ENCODE measurements at regions not wholly inside any gene's neighbourhood (a gene's known extent, or its start where the extent isn't known, plus 50 kb on each side); places are given as distances from the start of the nearest gene placed in this dataset.

DNA sequence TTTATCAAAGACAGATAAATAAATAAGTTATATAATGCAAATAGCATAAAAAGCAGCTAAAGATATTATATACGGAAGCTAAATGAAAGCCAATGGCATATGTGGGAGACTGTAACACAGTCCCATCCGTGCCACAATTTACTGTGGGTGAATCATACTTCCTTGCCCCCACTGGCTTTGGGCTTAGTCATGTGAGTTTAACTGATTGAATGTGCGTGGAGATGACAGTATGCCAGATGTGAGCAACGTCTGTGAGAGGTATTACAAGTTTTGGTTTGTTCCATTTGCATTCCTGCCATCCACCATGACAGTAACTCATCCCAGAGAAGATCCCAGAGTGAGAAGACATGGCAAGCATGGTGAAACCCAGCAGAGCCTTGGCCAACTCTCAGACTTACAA, 340.0 kb downstream of the SUCLA2 start:
- H3K27me3 ChIP-seq: no peaks in the 10 kb centered on the region
- 65 to 71% methylated on average over 4 of the region's 4 CpGs for WGBS, 2 donors
- peaks cover 0 to 3% (median 0%) of the 10 kb centered on the region in 11 donors for H3K9me3 ChIP-seq
- TF ChIP-seq, protein P1, sequence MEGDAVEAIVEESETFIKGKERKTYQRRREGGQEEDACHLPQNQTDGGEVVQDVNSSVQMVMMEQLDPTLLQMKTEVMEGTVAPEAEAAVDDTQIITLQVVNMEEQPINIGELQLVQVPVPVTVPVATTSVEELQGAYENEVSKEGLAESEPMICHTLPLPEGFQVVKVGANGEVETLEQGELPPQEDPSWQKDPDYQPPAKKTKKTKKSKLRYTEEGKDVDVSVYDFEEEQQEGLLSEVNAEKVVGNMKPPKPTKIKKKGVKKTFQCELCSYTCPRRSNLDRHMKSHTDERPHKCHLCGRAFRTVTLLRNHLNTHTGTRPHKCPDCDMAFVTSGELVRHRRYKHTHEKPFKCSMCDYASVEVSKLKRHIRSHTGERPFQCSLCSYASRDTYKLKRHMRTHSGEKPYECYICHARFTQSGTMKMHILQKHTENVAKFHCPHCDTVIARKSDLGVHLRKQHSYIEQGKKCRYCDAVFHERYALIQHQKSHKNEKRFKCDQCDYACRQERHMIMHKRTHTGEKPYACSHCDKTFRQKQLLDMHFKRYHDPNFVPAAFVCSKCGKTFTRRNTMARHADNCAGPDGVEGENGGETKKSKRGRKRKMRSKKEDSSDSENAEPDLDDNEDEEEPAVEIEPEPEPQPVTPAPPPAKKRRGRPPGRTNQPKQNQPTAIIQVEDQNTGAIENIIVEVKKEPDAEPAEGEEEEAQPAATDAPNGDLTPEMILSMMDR (IDR thresholded peaks at IDR 0.05): no peak
- H3K27ac ChIP-seq: no peak overlapping the region
- intact Hi-C loops (cut with DNase I): no loop called here
- H3K4me3 ChIP-seq: no peak overlapping the region
- ATAC-seq: no peak
- H3K36me3 ChIP-seq: no peaks in the 10 kb centered on the region
- no peaks in the 10 kb centered on the region for H3K4me1 ChIP-seq
- no peak for DNase-seq

DNA sequence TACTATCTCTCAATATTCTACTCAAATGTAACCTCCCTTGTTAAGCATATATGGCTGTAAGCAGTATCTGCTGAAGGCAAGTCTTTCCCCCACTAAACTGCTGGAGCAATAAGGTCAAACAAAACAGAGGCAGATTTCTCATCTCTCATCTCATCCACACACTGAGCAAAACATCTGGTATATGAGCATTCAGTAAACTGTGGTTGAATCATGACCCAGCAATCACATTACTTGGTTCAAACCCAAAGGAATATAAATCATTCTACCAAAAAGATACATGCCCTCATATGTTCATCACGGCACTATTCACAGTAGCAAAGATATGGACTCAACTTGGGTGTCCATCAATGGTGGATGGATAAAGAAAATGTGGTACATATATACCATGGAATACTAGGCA, 344.4 kb downstream of the SUCLA2 start:
- no peak overlapping the region for H3K4me3 ChIP-seq
- H3K36me3 ChIP-seq: no peaks in the 10 kb centered on the region
- 66 to 86% methylated on average over 1 of the region's 1 CpG for WGBS, 2 donors
- no peaks in the 10 kb centered on the region for H3K4me1 ChIP-seq
- intact Hi-C loops (cut with DNase I): no loop called here
- TF ChIP-seq, protein P1 (IDR thresholded peaks at IDR 0.05): no peak
- DNase-seq (no peak), ATAC-seq (no peak)
- peaks cover 0 to 4% (median 0%) of the 10 kb centered on the region in 7 donors for H3K27me3 ChIP-seq
- H3K27ac ChIP-seq: no peak overlapping the region
- peaks cover 0 to 4% (median 0%) of the 10 kb centered on the region in 11 donors for H3K9me3 ChIP-seq

DNA sequence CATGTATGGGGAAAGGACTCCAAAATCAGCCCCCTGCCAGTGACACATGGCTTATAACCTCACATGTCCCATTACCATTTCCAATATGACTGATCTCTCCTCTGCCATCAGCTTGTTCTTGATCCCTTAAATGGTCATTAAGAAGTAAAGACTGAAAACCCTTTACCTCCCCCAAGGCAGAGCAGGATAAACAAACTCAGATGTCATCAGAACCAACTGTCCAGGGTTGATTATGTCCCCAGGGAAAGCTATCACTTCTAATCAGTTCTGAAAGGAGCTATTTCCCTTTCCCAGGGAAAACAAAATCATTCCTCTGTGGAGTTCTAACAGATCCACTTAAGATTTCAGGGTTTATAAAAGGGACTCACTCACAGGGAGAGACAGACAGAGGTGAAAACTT, 350.9 kb downstream of the SUCLA2 start:
- Histone ChIP-seq H3K36me3 (no peaks in the 10 kb centered on the region), H3K9me3 (peaks cover 0 to 2% (median 0%) of the 10 kb centered on the region in 11 donors), H3K4me3 (no peak overlapping the region), H3K27me3 (no peaks in the 10 kb centered on the region), H3K4me1 (no peaks in the 10 kb centered on the region), H3K27ac (no peak overlapping the region)
- intact Hi-C loops (cut with DNase I): no loop called here
- ATAC-seq: no peak
- TF ChIP-seq, protein P1 (IDR thresholded peaks at IDR 0.05): no peak
- no peak for DNase-seq

DNA sequence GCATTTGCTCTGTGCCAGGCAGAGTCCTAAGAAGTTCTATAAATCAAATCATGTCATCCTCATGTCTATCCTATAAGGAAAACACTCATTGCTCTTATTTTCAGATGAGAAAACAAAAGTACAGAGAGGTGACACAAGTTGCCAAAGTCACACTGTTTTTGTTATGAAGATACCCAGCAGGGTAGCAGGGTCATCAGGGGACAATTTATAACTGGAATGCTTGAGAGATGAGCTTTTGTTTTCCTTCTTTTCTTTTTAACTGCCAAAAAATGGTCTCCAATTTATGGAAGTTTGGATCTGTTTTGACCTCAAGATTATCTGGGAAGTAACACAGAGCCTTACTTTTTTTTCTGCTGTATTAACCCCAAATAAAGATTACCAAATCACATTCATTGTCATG, 354.1 kb downstream of the SUCLA2 start:
- intact Hi-C loops (cut with DNase I): no loop called here
- H3K36me3 ChIP-seq: no peaks in the 10 kb centered on the region
- no peak overlapping the region for H3K27ac ChIP-seq
- ATAC-seq (no peak), DNase-seq (no peak)
- no peaks in the 10 kb centered on the region for H3K4me1 ChIP-seq
- H3K9me3 ChIP-seq: no peaks in the 10 kb centered on the region
- TF ChIP-seq, protein P1 (IDR thresholded peaks at IDR 0.05): no peak
- H3K4me3 ChIP-seq: no peak overlapping the region
- no peaks in the 10 kb centered on the region for H3K27me3 ChIP-seq

DNA sequence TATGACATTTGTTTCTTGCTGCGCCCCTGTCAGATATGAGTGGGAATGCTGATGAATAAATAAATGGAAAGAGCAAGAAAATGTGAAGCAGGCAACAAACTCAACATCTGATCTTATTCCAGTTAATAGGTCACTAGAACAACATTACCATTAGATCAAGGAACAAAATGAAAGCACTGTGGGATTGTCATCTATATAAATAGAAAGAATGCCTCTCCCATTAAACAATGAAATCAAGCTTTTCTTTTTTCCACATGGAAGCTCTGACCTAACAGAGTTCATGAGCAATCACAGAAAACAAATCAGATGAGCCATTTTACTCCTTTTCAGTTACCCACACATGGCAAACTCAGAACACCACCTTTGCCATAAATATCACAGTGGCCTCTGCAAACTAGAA, 354.8 kb downstream of the SUCLA2 start:
- Histone ChIP-seq H3K27me3 (no peaks in the 10 kb centered on the region), H3K4me1 (no peaks in the 10 kb centered on the region), H3K9me3 (no peaks in the 10 kb centered on the region), H3K27ac (no peak overlapping the region), H3K36me3 (no peaks in the 10 kb centered on the region), H3K4me3 (no peak overlapping the region)
- ATAC-seq (no peak), DNase-seq (no peak)
- intact Hi-C loops (cut with DNase I): no loop called here
- 67 to 80% methylated on average over 1 of the region's 1 CpG for WGBS, 2 donors
- TF ChIP-seq, protein P1 (IDR thresholded peaks at IDR 0.05): no peak
